HCT116 (cell line): ENCODE measurements at regions not wholly inside any gene's neighbourhood (a gene's known extent, or its start where the extent isn't known, plus 50 kb on each side); places are given as distances from the start of the nearest gene placed in this dataset.

Experiments used
- ATAC-seq: fragments of 200-7000 bp; cut with Tn5 transposase; 2 replicates; pipeline ENCODE4 v1.9.1; 2020; ENCODE audit warnings: mild to moderate bottlenecking, moderate library complexity
- BruUV-seq: library from RNA; stranded (reverse); fragments of 400-500 nt; replicated peaks from 2 replicates; lab custom pipeline; 2021; lab: Mats Ljungman, UMichigan
- CTCF ChIA-PET: fragments of 300-600 bp; sonication (Branson Sonifier 250); formaldehyde crosslinking; loops from one replicate; lab custom pipeline; 2021; ENCODE audit warnings: antibody characterized with exemption; lab: Charles Lee
- POLR2A ChIA-PET: fragments of 300-600, 350-600 bp; sonication (Branson Sonifier 250); formaldehyde crosslinking; loops from one replicate; lab custom pipeline; 2021; ENCODE audit warnings: antibody characterized with exemption; lab: Charles Lee
- RAD21 ChIA-PET, 2 experiments: fragments of 300-600 bp; sonication (Branson Sonifier 250); formaldehyde crosslinking; loops; one replicate each; lab custom pipeline; 2023; ENCODE audit warnings: low total read pairs in 2 of 2; ENCODE audit not compliant: uncharacterized antibody in 2 of 2, unreplicated experiment in 2 of 2, low non-redundant PET in 1 of 2; lab: Charles Lee
- DNase-seq: peaks from one replicate; pipeline ENCODE4 v3.0.0-alpha.2; 2010; ENCODE audit warnings: low read depth, low spot score
- H2AFZ ChIP-seq: fragments of 200-600 bp; shearing (Covaris generic), sonication (generic); 2 replicates; pipeline ENCODE4 v1.6.1; 2017; ENCODE audit warnings: low read depth, mixed run types, mixed read lengths, antibody characterized with exemption, low read length; ENCODE audit not compliant: poor library complexity, severe bottlenecking
- H3K27ac ChIP-seq: 2 replicates; pipeline ENCODE4 v1.5.1; 2012; ENCODE audit warnings: low read depth, low read length
- H3K27me3 ChIP-seq: fragments of 200-600 bp; sonication (generic); 2 replicates; pipeline ENCODE4 v1.6.1; 2016; ENCODE audit warnings: mixed run types, low read length, mixed read lengths; ENCODE audit not compliant: insufficient read depth
- H3K36me3 ChIP-seq, 2 experiments: fragments of 200-500 bp in 1 of 2; fragments of 200-600 bp in 1 of 2; sonication (Bioruptor generic) in 1 of 2; sonication (generic) in 1 of 2; 2 replicates each; pipeline versions ENCODE4 v1.5.1 to v1.6.1; 2014 to 2016; ENCODE audit warnings: low read length in 2 of 2, inconsistent platforms in 1 of 2, mixed read lengths in 1 of 2, mixed run types in 1 of 2; ENCODE audit not compliant: insufficient read depth in 2 of 2, control insufficient read depth in 1 of 2
- H3K4me1 ChIP-seq, 2 experiments: fragments of 200-600 bp in 1 of 2; sonication (generic) in 1 of 2; 2 replicates each; pipeline versions ENCODE4 v1.5.1 to v1.6.1; 2012 to 2017; ENCODE audit warnings: low read length in 2 of 2, inconsistent platforms in 1 of 2, mild to moderate bottlenecking in 1 of 2, mixed read lengths in 1 of 2, mixed run types in 1 of 2, moderate library complexity in 1 of 2; ENCODE audit not compliant: insufficient read depth in 2 of 2, control insufficient read depth in 1 of 2
- H3K4me2 ChIP-seq: fragments of 200-600 bp; sonication (generic); 2 replicates; pipeline ENCODE4 v1.6.1; 2017; ENCODE audit warnings: mixed run types, low read length, mixed read lengths
- H3K4me3 ChIP-seq, 2 experiments: fragments of 200-600 bp in 1 of 2; sonication (generic) in 1 of 2; replicated peaks in 1 of 2; 2 replicates each; pipeline ENCODE4 v1.5.1; 2011 to 2016; ENCODE audit warnings: low read length in 2 of 2, control low read depth in 1 of 2, low read depth in 1 of 2, mild to moderate bottlenecking in 1 of 2, mixed read lengths in 1 of 2, mixed run types in 1 of 2
- H3K79me2 ChIP-seq: fragments of 200-600 bp; sonication (generic); 2 replicates; pipeline ENCODE4 v1.6.1; 2017; ENCODE audit warnings: mild to moderate bottlenecking, mixed run types, low read length, moderate library complexity, mixed read lengths; ENCODE audit not compliant: insufficient read depth
- H3K9ac ChIP-seq: fragments of 200-600 bp; sonication (generic); 2 replicates; pipeline ENCODE4 v1.6.1; 2016; ENCODE audit warnings: low read length, mixed read lengths
- H3K9me2 ChIP-seq: fragments of 200-600 bp; sonication (generic), shearing (Covaris generic); 2 replicates; pipeline ENCODE4 v1.6.1; 2017; ENCODE audit warnings: mixed run types, mild to moderate bottlenecking, moderate library complexity; ENCODE audit not compliant: insufficient read depth
- H3K9me3 ChIP-seq, 2 experiments: fragments of 200-500 bp in 1 of 2; fragments of 200-600 bp in 1 of 2; sonication (Bioruptor generic) in 1 of 2; sonication (generic) in 1 of 2; 2 replicates each; pipeline ENCODE4 v1.6.1; 2014 to 2017; ENCODE audit warnings: low read length in 2 of 2, mixed read lengths in 2 of 2, inconsistent platforms in 1 of 2, low read depth in 1 of 2, mild to moderate bottlenecking in 1 of 2, mixed run types in 1 of 2, moderate library complexity in 1 of 2; ENCODE audit not compliant: control insufficient read depth in 1 of 2, insufficient read depth in 1 of 2
- H4K20me1 ChIP-seq: fragments of 200-600 bp; sonication (generic), shearing (Covaris generic); 2 replicates; pipeline ENCODE4 v1.6.1; 2017; ENCODE audit warnings: mixed run types, mild to moderate bottlenecking, moderate library complexity; ENCODE audit not compliant: insufficient read depth
- CBX3 ChIP-seq: IDR thresholded peaks from 2 replicates; pipeline ENCODE4 v1.6.1; 2012; ENCODE audit warnings: low read depth
- SIN3A ChIP-seq: IDR thresholded peaks from 2 replicates; pipeline ENCODE4 v1.6.1; 2012; ENCODE audit warnings: low read depth
- TCF7L2 ChIP-seq: IDR thresholded peaks from 2 replicates; pipeline ENCODE4 v1.7.0; 2011; ENCODE audit warnings: borderline replicate concordance, inconsistent platforms; ENCODE audit not compliant: insufficient read depth, insufficient read length; ENCODE audit errors: extremely low read depth
- ZNF274 ChIP-seq: fragments of 200-500 bp; sonication (Bioruptor generic); IDR thresholded peaks from 2 replicates; pipeline ENCODE4 v1.6.1; 2014; ENCODE audit warnings: mild to moderate bottlenecking, low read depth, low read length, inconsistent platforms
- intact Hi-C: fragments of 100-400 bp; cut with micrococcal nuclease; formaldehyde crosslinking; loops from 2 replicates; pipeline ENCODE4 v1.10.0; 2022

- no peak overlapping the region for H3K4me2 ChIP-seq
- ChIA-PET RAD21 (no interaction called here), POLR2A (no interaction called here), CTCF (no interaction called here)
- H3K4me1 ChIP-seq: 0 out of 4 replicates have a peak, but pooled peaks cover 0 to 6% of the 10 kb centered on the region in 2 experiments
- no peak for DNase-seq
- ATAC-seq: no peak
- H3K27me3 ChIP-seq: no peaks in the 10 kb centered on the region
- H3K9me2 ChIP-seq: no peaks in the 10 kb centered on the region
- H3K27ac ChIP-seq: no peak overlapping the region
- H3K36me3 ChIP-seq: no peaks in the 10 kb centered on the region
- H3K4me3 ChIP-seq: no peak overlapping the region
- intact Hi-C loops: no loop called here
- H3K9me3 ChIP-seq: no peaks in the 10 kb centered on the region
- no peaks in the 10 kb centered on the region for H3K79me2 ChIP-seq
- no peak overlapping the region for H2AFZ ChIP-seq
- no peaks in the 10 kb centered on the region for H4K20me1 ChIP-seq
- no peak overlapping the region for H3K9ac ChIP-seq
- no TSS peak for BruUV-seq
- no peak for TF ChIP-seq CBX3
- TF ChIP-seq ZNF274: no peak
Observed at GRCh38 chr4:121269001-121269400, 104.9 kb upstream of the TNIP3 start.

- H3K27me3 ChIP-seq: no peaks in the 10 kb centered on the region
- no TSS peak for BruUV-seq
- no peak overlapping the region for H3K9ac ChIP-seq
- no peak overlapping the region for H3K4me3 ChIP-seq
- no peaks in the 10 kb centered on the region for H3K36me3 ChIP-seq
- no peak overlapping the region for H2AFZ ChIP-seq
- no peak for DNase-seq
- H3K9me2 ChIP-seq: no peaks in the 10 kb centered on the region
- no peak overlapping the region for H3K4me2 ChIP-seq
- no peaks in the 10 kb centered on the region for H3K79me2 ChIP-seq
- H3K9me3 ChIP-seq: no peaks in the 10 kb centered on the region
- ChIA-PET CTCF (no interaction called here), POLR2A (no interaction called here), RAD21 (no interaction called here)
- H3K4me1 ChIP-seq: no peaks in the 10 kb centered on the region
- intact Hi-C loops: no loop called here
- no peak overlapping the region for H3K27ac ChIP-seq
- no peak for TF ChIP-seq TCF7L2
- no peak for TF ChIP-seq SIN3A
- H4K20me1 ChIP-seq: no peaks in the 10 kb centered on the region
- ATAC-seq: no peak
Observed at GRCh38 chr4:121266982-121267381, 102.9 kb upstream of the TNIP3 start.
